HUES6 (cell line): ENCODE measurements at regions not wholly inside any gene's neighbourhood (a gene's known extent, or its start where the extent isn't known, plus 50 kb on each side); places are given as distances from the start of the nearest gene placed in this dataset.
A peak's percentile ranks its signal among the peaks of the same experiment; 100 is the strongest.
"Not testable (repeated sequence)": the region's sequence is repeated elsewhere in the genome, so short reads cannot be mapped to it uniquely, and the experiment has no call there.

Source experiments
- H3K27ac ChIP-seq: 2 replicates; pipeline ENCODE4 v1.7.0; 2013; ENCODE audit warnings: low read depth, mild to moderate bottlenecking, low read length, inconsistent platforms
- H3K27me3 ChIP-seq: 2 replicates; pipeline ENCODE4 v1.6.1; 2013; ENCODE audit warnings: low read length; ENCODE audit not compliant: control insufficient read depth, insufficient read depth
- H3K36me3 ChIP-seq: 2 replicates; pipeline ENCODE4 v1.6.1; 2013; ENCODE audit warnings: low read length; ENCODE audit not compliant: control insufficient read depth, insufficient read depth
- H3K4me1 ChIP-seq: 2 replicates; pipeline ENCODE4 v1.6.1; 2013; ENCODE audit warnings: low read length; ENCODE audit not compliant: control insufficient read depth, insufficient read depth
- H3K4me3 ChIP-seq: 2 replicates; pipeline ENCODE4 v1.5.1; 2013; ENCODE audit warnings: low read depth, low read length
- H3K9ac ChIP-seq: one replicate; pipeline ENCODE4 v1.6.1; 2013; ENCODE audit warnings: mild to moderate bottlenecking, low read length
- H3K9me3 ChIP-seq: 2 replicates; pipeline ENCODE4 v1.6.1; 2013; ENCODE audit warnings: low read depth, low read length; ENCODE audit not compliant: control insufficient read depth, insufficient read depth

DNA sequence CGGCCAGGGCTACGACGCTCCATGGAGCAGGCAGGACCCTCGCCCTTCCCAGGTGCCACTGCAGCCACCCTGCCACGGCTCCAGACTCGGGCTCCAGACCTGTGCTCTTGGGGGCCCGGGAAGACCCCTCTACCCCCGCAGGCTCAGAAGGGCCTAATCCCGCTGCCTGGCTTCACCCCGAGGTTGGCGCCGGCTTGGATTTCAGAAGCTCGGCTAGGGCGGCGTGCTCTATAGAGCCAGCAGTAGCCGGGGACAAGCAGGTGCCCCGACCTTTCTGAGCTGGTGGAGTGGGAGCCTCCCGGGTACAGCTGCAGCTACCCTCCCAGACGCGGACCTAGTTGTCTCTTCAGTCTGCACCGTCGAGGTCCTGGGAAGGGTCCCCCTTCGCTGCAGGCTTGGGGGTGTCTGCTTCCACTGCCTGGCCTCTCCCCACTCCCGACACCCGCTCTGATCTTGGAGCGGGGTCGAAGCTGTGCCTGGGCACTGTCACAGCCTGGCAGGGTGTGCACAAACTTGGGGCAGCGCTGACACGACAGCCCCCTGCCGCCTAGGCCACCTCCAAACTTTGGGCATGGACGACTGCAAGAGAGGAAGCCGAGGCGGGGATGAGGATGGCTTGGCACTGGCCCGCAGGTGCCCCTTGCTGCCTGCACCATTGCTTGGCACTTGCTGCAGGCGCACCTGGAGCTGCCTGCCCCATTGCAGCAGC, 1366.1 kb upstream of the CDH9 start:
- Histone ChIP-seq H3K9ac (no peak overlapping the region), H3K27me3 (no peaks in the 10 kb centered on the region), H3K4me3 (no peak overlapping the region), H3K4me1 (peaks cover 3% of the 10 kb centered on the region; the same call in 1 of the 2 replicates), H3K36me3 (no peaks in the 10 kb centered on the region), H3K9me3 (peaks cover 13% of the 10 kb centered on the region), H3K27ac (no peak overlapping the region)

DNA sequence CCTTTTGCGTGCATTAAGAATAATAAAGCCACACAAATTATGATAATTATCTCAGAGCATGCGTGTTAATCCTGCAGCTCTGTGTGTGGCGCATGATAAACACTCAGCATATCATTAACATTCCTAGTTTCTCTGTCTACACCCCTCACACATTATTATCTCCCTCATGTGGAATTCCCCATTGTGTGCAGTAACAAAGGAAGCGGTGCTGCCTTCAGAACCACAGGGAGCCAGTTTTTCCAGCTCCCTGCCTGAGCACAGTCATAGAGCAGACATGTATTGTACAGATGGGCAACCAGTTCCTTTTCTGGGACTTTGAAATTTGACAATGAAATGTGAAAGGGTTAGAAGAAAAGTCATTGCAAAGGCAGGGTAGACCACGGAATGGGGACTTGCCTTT, 1365.5 kb upstream of the CDH9 start:
- no peak overlapping the region for H3K4me3 ChIP-seq
- peaks cover 13% of the 10 kb centered on the region for H3K9me3 ChIP-seq
- no peaks in the 10 kb centered on the region for H3K36me3 ChIP-seq
- H3K9ac ChIP-seq = no peak overlapping the region
- H3K27ac ChIP-seq = no peak overlapping the region
- H3K4me1 ChIP-seq = peaks cover 3% of the 10 kb centered on the region; the same call in 1 of the 2 replicates
- no peaks in the 10 kb centered on the region for H3K27me3 ChIP-seq

GRCh38 chr5:28402590-28403301, 1364.4 kb upstream of the CDH9 start:
- H3K9me3 ChIP-seq = peaks cover 5% of the 10 kb centered on the region; the same call in 1 of the 2 replicates
- peaks cover 10% of the 10 kb centered on the region; the same call in 1 of the 2 replicates for H3K4me1 ChIP-seq
- no peak overlapping the region for H3K27ac ChIP-seq
- H3K4me3 ChIP-seq = no peak overlapping the region
- H3K36me3 ChIP-seq = no peaks in the 10 kb centered on the region
- no peak overlapping the region for H3K9ac ChIP-seq
- no peaks in the 10 kb centered on the region for H3K27me3 ChIP-seq

GRCh38 chr5:28400076-28400475, 1361.7 kb upstream of the CDH9 start:
- H3K36me3 ChIP-seq = no peaks in the 10 kb centered on the region
- H3K9me3 ChIP-seq = no peaks in the 10 kb centered on the region
- no peak overlapping the region for H3K4me3 ChIP-seq
- no peak overlapping the region for H3K27ac ChIP-seq
- peaks cover 17% of the 10 kb centered on the region; the same call in 1 of the 2 replicates for H3K4me1 ChIP-seq
- no peaks in the 10 kb centered on the region for H3K27me3 ChIP-seq
- no peak overlapping the region for H3K9ac ChIP-seq

- no peaks in the 10 kb centered on the region for H3K36me3 ChIP-seq
- H3K4me1 ChIP-seq = peaks cover 17% of the 10 kb centered on the region; the same call in 1 of the 2 replicates
- no peaks in the 10 kb centered on the region for H3K27me3 ChIP-seq
- H3K4me3 ChIP-seq = no peak overlapping the region
- no peak overlapping the region for H3K27ac ChIP-seq
- H3K9ac ChIP-seq = no peak overlapping the region
- no peaks in the 10 kb centered on the region for H3K9me3 ChIP-seq
Observed at GRCh38 chr5:28399211-28399610, 1360.8 kb upstream of the CDH9 start.

- H3K4me1 ChIP-seq = peaks cover 17% of the 10 kb centered on the region; the same call in 1 of the 2 replicates
- no peaks in the 10 kb centered on the region for H3K36me3 ChIP-seq
- H3K27ac ChIP-seq = peak overlapping the region; percentile 43; the same call in 1 of the 2 replicates
- H3K4me3 ChIP-seq = no peak overlapping the region
- H3K27me3 ChIP-seq = no peaks in the 10 kb centered on the region
- no peak overlapping the region for H3K9ac ChIP-seq
- no peaks in the 10 kb centered on the region for H3K9me3 ChIP-seq
Observed at GRCh38 chr5:28398185-28398584, 1359.8 kb upstream of the CDH9 start.

GRCh38 chr5:28397502-28397941, 1359.1 kb upstream of the CDH9 start:
- no peak overlapping the region for H3K9ac ChIP-seq
- H3K9me3 ChIP-seq = no peaks in the 10 kb centered on the region
- no peaks in the 10 kb centered on the region for H3K27me3 ChIP-seq
- no peak overlapping the region for H3K4me3 ChIP-seq
- H3K4me1 ChIP-seq = peaks cover 14% of the 10 kb centered on the region; the same call in 1 of the 2 replicates
- no peaks in the 10 kb centered on the region for H3K36me3 ChIP-seq
- H3K27ac ChIP-seq = peak overlapping the region; percentile 50; the same call in 1 of the 2 replicates

DNA sequence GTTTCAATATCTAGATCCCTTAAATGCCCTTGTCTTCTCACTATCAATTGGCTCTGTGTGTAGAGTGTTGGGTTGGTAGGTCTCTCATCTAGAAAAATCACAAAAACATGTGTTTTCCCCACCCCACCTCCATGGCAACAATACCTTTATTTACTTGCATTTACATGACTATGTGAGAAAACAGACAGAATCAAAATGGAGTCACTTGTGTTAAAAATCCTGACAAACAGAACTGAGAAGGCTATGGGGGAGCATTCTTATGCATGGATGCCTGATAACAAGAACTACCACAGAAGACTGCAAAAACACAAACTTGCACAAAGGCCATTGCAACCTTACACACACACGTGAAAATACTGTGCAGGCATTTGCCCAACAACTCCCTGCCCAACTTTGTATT, 1352.9 kb upstream of the CDH9 start:
- Histone ChIP-seq H3K9me3 (no peaks in the 10 kb centered on the region), H3K36me3 (no peaks in the 10 kb centered on the region), H3K27ac (peak overlapping the region; percentile 53; the same call in 1 of the 2 replicates), H3K27me3 (no peaks in the 10 kb centered on the region), H3K4me3 (no peak overlapping the region), H3K4me1 (peaks cover 14% of the 10 kb centered on the region; the same call in 1 of the 2 replicates), H3K9ac (no peak overlapping the region)

DNA sequence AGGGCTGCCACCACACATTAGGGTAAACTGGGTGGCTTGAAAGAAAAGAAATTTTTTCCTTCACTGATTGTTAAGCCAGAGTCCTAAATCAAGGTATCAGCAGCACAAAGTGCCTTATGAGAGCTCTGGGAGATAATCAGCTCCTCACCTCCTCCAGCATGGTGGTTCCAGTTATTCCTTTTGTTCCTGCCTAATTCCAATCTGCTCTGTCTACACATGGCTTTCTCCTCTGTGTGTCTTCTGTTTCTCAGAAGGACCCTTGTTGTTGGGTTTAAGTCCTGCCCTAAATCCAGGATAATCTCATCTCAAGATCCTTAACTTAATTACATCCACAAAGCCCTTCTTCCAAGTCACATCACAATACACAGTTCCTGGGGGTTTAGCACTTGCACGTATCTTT, 1352.0 kb upstream of the CDH9 start:
- Histone ChIP-seq H3K27me3 (no peaks in the 10 kb centered on the region), H3K4me3 (no peak overlapping the region), H3K36me3 (no peaks in the 10 kb centered on the region), H3K9ac (no peak overlapping the region), H3K4me1 (peaks cover 14% of the 10 kb centered on the region; the same call in 1 of the 2 replicates), H3K27ac (peak overlapping the region; percentile 53; the same call in 1 of the 2 replicates), H3K9me3 (no peaks in the 10 kb centered on the region)

- not testable (repeated sequence) for H3K27me3 ChIP-seq, H3K9me3 ChIP-seq, H3K27ac ChIP-seq, H3K4me3 ChIP-seq, H3K36me3 ChIP-seq, H3K9ac ChIP-seq
- H3K4me1 ChIP-seq = peaks cover 14% of the 10 kb centered on the region; the same call in 1 of the 2 replicates
Observed at GRCh38 chr5:28389727-28390126, 1351.3 kb upstream of the CDH9 start.

GRCh38 chr5:28388428-28388827, 1350.0 kb upstream of the CDH9 start:
- Histone ChIP-seq H3K27ac (no peak overlapping the region), H3K9me3 (no peaks in the 10 kb centered on the region), H3K4me3 (no peak overlapping the region), H3K9ac (no peak overlapping the region), H3K27me3 (no peaks in the 10 kb centered on the region), H3K36me3 (no peaks in the 10 kb centered on the region), H3K4me1 (peaks cover 14% of the 10 kb centered on the region; the same call in 1 of the 2 replicates)
